ENCODE measurements at regions not wholly inside any gene's neighbourhood (a gene's known extent, or its start where the extent isn't known, plus 50 kb on each side); places are given as distances from the start of the nearest gene placed in this dataset.

GRCh38 chr1:168980656-168981055, 125.8 kb upstream of the ATP1B1 start:
- in situ Hi-C loops (cut with MboI; ENCODE audit: low sequenced_read_pairs, unreplicated experiment), result no loop called here
- no peak for TF ChIP-seq CTCF (IDR thresholded peaks at IDR 0.05; ENCODE audit: borderline replicate concordance, control extremely low read depth, extremely low read depth, insufficient read depth, missing control alignments)
- DNase-seq (ENCODE audit: low spot score), result no peak

- TF ChIP-seq CTCF (IDR thresholded peaks at IDR 0.05; ENCODE audit: borderline replicate concordance, control extremely low read depth, extremely low read depth, insufficient read depth, missing control alignments), result no peak
- no peak for DNase-seq (ENCODE audit: low spot score)
- in situ Hi-C loops (cut with MboI; ENCODE audit: low sequenced_read_pairs, unreplicated experiment), result no loop called here
Measured at GRCh38 chr1:168982778-168983177, 123.7 kb upstream of the ATP1B1 start.

- no peak for DNase-seq (ENCODE audit: low spot score)
- TF ChIP-seq CTCF (IDR thresholded peaks at IDR 0.05; ENCODE audit: borderline replicate concordance, control extremely low read depth, extremely low read depth, insufficient read depth, missing control alignments), result no peak
- in situ Hi-C loops (cut with MboI; ENCODE audit: low sequenced_read_pairs, unreplicated experiment), result no loop called here
Measured at GRCh38 chr1:168987330-168987729, 119.2 kb upstream of the ATP1B1 start.

GRCh38 chr1:168987923-168988322, 118.6 kb upstream of the ATP1B1 start:
- in situ Hi-C loops (cut with MboI; ENCODE audit: low sequenced_read_pairs, unreplicated experiment), result no loop called here
- no peak for TF ChIP-seq CTCF (IDR thresholded peaks at IDR 0.05; ENCODE audit: borderline replicate concordance, control extremely low read depth, extremely low read depth, insufficient read depth, missing control alignments)
- DNase-seq (ENCODE audit: low spot score), result no peak

GRCh38 chr1:168989985-168990384, 116.5 kb upstream of the ATP1B1 start:
- in situ Hi-C loops (cut with MboI; ENCODE audit: low sequenced_read_pairs, unreplicated experiment), result no loop called here
- TF ChIP-seq CTCF (IDR thresholded peaks at IDR 0.05; ENCODE audit: borderline replicate concordance, control extremely low read depth, extremely low read depth, insufficient read depth, missing control alignments), result no peak
- DNase-seq (ENCODE audit: low spot score), result no peak

GRCh38 chr1:168991667-168992475, 114.6 kb upstream of the ATP1B1 start:
- TF ChIP-seq CTCF (IDR thresholded peaks at IDR 0.05; ENCODE audit: borderline replicate concordance, control extremely low read depth, extremely low read depth, insufficient read depth, missing control alignments), result no peak
- in situ Hi-C loops (cut with MboI; ENCODE audit: low sequenced_read_pairs, unreplicated experiment), result no loop called here
- DNase-seq (ENCODE audit: low spot score), result no peak
